K562 (cell line): ENCODE measurements at regions not wholly inside any gene's neighbourhood (a gene's known extent, or its start where the extent isn't known, plus 50 kb on each side); places are given as distances from the start of the nearest gene placed in this dataset.

Experiments used
- ARID1B ChIP-seq: fragments of 450-650 bp; IDR thresholded peaks from 2 replicates; pipeline ENCODE4 v1.6.1; 2016; ENCODE audit warnings: antibody characterized with exemption, mild to moderate bottlenecking, inconsistent platforms
- CBX8 ChIP-seq: fragments of 200-600 bp; sonication (generic); IDR thresholded peaks from 2 replicates; pipeline ENCODE4 v1.6.1; 2012; ENCODE audit warnings: borderline replicate concordance, mixed run types, low read depth, mild to moderate bottlenecking, moderate library complexity, mixed read lengths, low read length, control low read depth, inconsistent platforms; ENCODE audit not compliant: poor library complexity, severe bottlenecking; ENCODE audit errors: extremely low read depth
- E4F1 ChIP-seq: fragments of 250-450 bp; sonication (Bioruptor Pico); IDR thresholded peaks from 2 replicates; pipeline ENCODE4 v1.5.0; 2021; ENCODE audit warnings: mild to moderate bottlenecking, borderline replicate concordance
- EHMT2 ChIP-seq: fragments of 450-650 bp; IDR thresholded peaks from 2 replicates; pipeline ENCODE4 v1.6.1; 2018; ENCODE audit warnings: antibody characterized with exemption
- ETV1 ChIP-seq: fragments of 450-650 bp; conservative IDR thresholded peaks from 2 replicates; pipeline ENCODE4 v1.6.1; 2016; ENCODE audit warnings: missing genetic modification characterization, control low read depth, low read depth, missing compliant biosample characterization
- KDM1A ChIP-seq, 2 experiments: fragments of 450-650 bp; IDR thresholded peaks; 2 replicates each; pipeline ENCODE4 v1.6.1; 2016; ENCODE audit warnings: mild to moderate bottlenecking in 2 of 2
- MLX ChIP-seq, 2 experiments: fragments of 450-650 bp in 1 of 2; sonication (generic) in 1 of 2; formaldehyde crosslinking; conservative IDR thresholded peaks; 2 replicates each; pipeline versions ENCODE4 v1.4.0 to v1.8.1; 2020 to 2022; ENCODE audit warnings: mild to moderate bottlenecking in 1 of 2, missing genetic modification reagents in 1 of 2
- NCOA2 ChIP-seq, 2 experiments: fragments of 450-650 bp; IDR thresholded peaks; 2 replicates each; pipeline ENCODE4 v1.6.1; 2018; ENCODE audit warnings: mild to moderate bottlenecking in 2 of 2, moderate library complexity in 1 of 2; ENCODE audit not compliant: partially characterized antibody in 2 of 2
- NEUROD1 ChIP-seq: fragments of 150-350 bp; IDR thresholded peaks from 2 replicates; pipeline ENCODE4 v1.6.1; 2014; ENCODE audit warnings: borderline replicate concordance, low read length, low read depth; ENCODE audit not compliant: partially characterized antibody
- NFATC3 ChIP-seq: fragments of 450-650 bp; IDR thresholded peaks from 2 replicates; pipeline ENCODE4 v1.6.1; 2017; ENCODE audit warnings: mild to moderate bottlenecking
- PRPF4 ChIP-seq: fragments of 200-400 bp; formaldehyde crosslinking; IDR thresholded peaks from one replicate; pipeline ENCODE4 v1.6.1; 2017; ENCODE audit warnings: low read length, low read depth, mild to moderate bottlenecking; ENCODE audit not compliant: insufficient read depth, poor library complexity, severe bottlenecking
- RBBP5 ChIP-seq: fragments of 200-600 bp; sonication (generic); IDR thresholded peaks from 2 replicates; pipeline ENCODE4 v1.6.1; 2012; ENCODE audit warnings: borderline replicate concordance, mild to moderate bottlenecking, low read length, control low read depth, inconsistent platforms; ENCODE audit not compliant: insufficient read depth, poor library complexity, severe bottlenecking
- RUNX1 ChIP-seq: sonication (generic); IDR thresholded peaks from 2 replicates; pipeline ENCODE4 v1.6.1; 2016; ENCODE audit warnings: antibody characterized with exemption, low read depth
- STAT5A ChIP-seq: IDR thresholded peaks from 2 replicates; pipeline ENCODE4 v1.6.1; 2012; ENCODE audit warnings: low read length, inconsistent platforms, borderline replicate concordance
- TAF15 ChIP-seq: fragments of 200-400 bp; formaldehyde crosslinking; IDR thresholded peaks from 2 replicates; pipeline ENCODE4 v1.6.1; 2017; ENCODE audit warnings: mild to moderate bottlenecking, low read depth, low read length, moderate library complexity
- TEAD2 ChIP-seq: fragments of 450-650 bp; IDR thresholded peaks from 2 replicates; pipeline ENCODE4 v1.6.1; 2016; ENCODE audit warnings: missing genetic modification characterization, control low read depth, missing compliant biosample characterization
- TSC22D4 ChIP-seq: fragments of 450-650 bp; IDR thresholded peaks from 2 replicates; pipeline ENCODE4 v1.6.1; 2016; ENCODE audit warnings: missing genetic modification characterization, missing biosample characterization, control low read depth
- ZBTB34 ChIP-seq: fragments of 250-450 bp; sonication (Bioruptor Pico); IDR thresholded peaks from 2 replicates; pipeline ENCODE4 v1.8.0; 2021; ENCODE audit warnings: mild to moderate bottlenecking, moderate library complexity
- ZBTB49 ChIP-seq: sonication (generic); formaldehyde crosslinking; IDR thresholded peaks from 2 replicates; pipeline ENCODE4 v1.8.0; 2022; ENCODE audit warnings: missing genetic modification reagents, mild to moderate bottlenecking, borderline replicate concordance
- ZNF212 ChIP-seq: fragments of 450-650 bp; formaldehyde crosslinking; IDR thresholded peaks from 2 replicates; pipeline ENCODE4 v1.4.0; 2020; ENCODE audit warnings: mild to moderate bottlenecking
- ZSCAN29 ChIP-seq: fragments of 450-650 bp; IDR thresholded peaks from 2 replicates; pipeline ENCODE4 v1.6.1; 2017

- no peak for TF ChIP-seq NFATC3
- TF ChIP-seq ZBTB34 (CRISPR knock-in tag), result no peak
- no peak for TF ChIP-seq MLX (CRISPR knock-in tag; conservative IDR thresholded peaks at IDR 0.05)
- peak; percentile 41 for TF ChIP-seq ARID1B
- TF ChIP-seq ETV1, result no peak
- no peak for TF ChIP-seq E4F1 (CRISPR knock-in tag)
- TF ChIP-seq ZBTB49 (CRISPR knock-in tag), result no peak
- no peak for TF ChIP-seq NEUROD1
- peak; percentile 8 to 41; a peak in 2 of 4 replicates for TF ChIP-seq KDM1A (IDR thresholded peaks at IDR 0.05)
- TF ChIP-seq CBX8, result no peak
- TF ChIP-seq PRPF4, result no peak
- no peak for TF ChIP-seq ZSCAN29
- no peak for TF ChIP-seq RBBP5
- TF ChIP-seq TEAD2 (tag), result no peak
- no peak for TF ChIP-seq TSC22D4 (tag)
- TF ChIP-seq ZNF212 (CRISPR knock-in tag), result no peak
- no peak for TF ChIP-seq TAF15
- no peak for TF ChIP-seq STAT5A
- TF ChIP-seq EHMT2, result no peak
- no peak for TF ChIP-seq NCOA2 (IDR thresholded peaks at IDR 0.05; ENCODE audit: partially characterized antibody in 2 of 2)
- TF ChIP-seq RUNX1, result no peak
Measured at GRCh38 chr2:65554765-65555591, 122.6 kb upstream of the SPRED2 start (continued).
